HG03520 (cell line): ENCODE measurements at regions not wholly inside any gene's neighbourhood (a gene's known extent, or its start where the extent isn't known, plus 50 kb on each side); places are given as distances from the start of the nearest gene placed in this dataset.

Experiments
- ATAC-seq: cut with Tn5 transposase; IDR thresholded peaks from one replicate; pipeline ENCODE4 v1.9.1; 2021; ENCODE audit warnings: mild to moderate bottlenecking, moderate library complexity; ENCODE audit not compliant: unreplicated experiment

DNA sequence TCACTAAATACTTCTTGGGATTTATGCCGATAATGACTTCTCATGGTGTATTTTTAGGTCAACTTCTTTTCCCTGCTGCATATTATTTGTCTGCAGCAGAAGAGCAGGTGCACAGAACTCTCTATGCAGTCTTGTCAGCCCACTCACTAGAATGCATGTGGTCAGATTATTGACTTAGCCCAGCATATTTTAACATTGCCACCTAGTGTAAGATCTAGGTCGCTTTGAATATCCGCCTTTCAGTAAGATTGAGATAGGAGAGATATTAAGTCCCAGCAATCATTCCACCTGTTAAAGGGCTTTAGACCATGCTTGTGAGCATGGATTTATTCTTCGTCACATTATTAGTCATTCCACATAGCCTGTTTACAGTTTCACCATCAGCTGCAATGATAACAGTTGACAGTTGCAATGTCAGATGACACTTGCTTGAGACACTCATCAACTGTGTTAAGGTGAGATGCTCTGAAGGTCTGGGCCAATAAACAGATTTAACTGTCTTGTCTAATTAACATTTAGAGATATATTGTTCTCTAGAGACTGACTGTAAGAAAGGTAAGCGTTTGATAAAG lies 491.7 kb downstream of the ARL4A start:
- no peak for ATAC-seq

DNA sequence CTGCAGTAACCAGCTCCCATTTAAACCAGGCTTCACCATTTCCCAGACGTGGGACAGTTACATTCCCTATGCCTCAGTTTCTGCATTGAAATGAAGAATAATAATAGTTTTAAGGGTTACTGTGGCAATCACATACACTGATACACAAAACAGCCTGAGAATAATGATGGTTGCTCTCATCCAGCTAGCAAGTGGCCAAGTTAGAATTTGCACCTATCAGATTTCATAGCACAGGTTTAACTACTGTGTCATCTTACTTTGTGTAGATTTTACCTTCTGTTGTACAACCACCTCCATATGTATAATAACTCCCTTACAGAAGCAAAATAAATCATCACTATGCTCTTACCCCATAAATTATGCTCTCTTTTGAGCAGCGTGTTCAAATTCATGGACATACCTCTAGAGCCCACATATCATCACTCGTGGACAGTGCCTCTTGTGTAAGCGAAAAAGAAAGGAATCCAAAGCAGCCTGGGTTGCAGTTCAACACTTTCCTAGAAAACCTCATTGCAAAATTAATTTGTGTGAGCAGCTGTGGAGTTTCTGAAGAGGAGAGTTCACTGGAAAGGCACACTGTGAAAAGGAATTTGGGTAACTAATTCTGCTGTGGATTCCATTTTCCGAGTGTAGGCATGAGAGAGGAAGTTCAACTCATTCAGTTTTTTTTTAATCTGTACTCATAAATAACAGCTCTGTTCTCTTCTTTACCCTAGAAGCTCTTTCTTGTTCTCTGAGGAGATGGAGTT lies 492.5 kb downstream of the ARL4A start:
- no peak for ATAC-seq

DNA sequence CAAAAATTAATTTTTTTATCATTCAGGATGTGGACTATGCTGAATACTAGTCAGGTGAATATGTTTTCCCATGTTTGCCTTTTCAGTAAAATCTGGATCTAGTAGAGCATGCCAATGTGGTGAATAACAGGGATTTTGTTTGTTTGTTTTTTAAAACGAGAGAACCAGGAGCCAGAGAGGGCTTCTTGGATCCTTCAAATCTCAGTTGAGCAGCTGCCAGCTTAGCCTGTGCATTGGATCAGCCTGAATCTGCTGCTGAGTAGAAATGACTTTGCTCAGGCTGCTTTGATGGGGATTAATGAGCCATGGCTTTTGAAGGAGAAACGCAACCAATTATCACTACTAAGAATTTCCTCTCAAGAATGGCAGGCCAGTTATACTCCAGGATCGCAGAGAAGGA lies 493.8 kb downstream of the ARL4A start:
- no peak for ATAC-seq

DNA sequence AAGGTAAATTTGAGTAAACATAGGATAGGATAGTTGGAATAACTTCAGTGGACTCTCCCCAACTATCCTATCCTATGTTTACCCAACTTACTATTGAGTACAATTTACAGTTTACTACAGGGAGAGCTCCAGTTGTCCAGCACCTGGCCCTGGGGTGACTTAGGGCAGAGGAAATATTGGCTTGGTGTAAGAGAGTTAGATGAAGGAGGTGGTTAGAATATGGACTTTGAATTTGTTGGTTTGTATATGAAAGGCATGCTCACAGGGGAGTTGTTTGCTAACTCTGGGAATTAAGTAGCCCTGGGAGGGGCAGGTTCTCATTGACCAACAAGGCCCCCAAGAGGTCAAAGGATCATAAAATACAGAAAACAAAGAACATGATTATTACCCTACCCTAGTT lies 497.7 kb downstream of the ARL4A start:
- ATAC-seq, result no peak

DNA sequence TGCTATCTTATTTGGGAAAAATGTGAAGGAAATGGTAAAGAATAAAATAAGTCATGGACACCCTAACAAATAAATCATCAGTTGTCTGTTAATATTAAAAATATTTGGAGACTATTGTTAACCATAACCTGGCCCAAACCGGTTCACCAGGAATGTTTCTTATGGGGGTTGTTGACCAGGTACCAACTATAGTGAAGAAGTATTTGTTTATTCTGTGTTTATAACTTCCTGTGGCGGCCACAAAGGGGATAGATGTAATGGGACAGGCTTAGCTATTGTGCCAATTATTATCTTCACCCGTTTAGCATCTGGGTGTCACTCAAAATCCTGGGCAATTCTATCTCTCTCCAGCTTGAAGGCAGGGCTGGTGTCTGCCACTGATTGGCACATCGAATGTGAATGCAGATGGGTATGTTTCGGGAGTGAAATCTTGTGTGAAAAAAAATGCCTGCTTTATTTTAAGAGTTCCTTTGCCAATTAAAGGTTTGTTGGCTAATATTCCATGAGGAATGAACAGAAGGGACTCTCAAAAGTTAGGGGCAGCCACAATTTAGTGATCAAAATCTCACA lies 500.9 kb downstream of the ARL4A start:
- ATAC-seq, result no peak

DNA sequence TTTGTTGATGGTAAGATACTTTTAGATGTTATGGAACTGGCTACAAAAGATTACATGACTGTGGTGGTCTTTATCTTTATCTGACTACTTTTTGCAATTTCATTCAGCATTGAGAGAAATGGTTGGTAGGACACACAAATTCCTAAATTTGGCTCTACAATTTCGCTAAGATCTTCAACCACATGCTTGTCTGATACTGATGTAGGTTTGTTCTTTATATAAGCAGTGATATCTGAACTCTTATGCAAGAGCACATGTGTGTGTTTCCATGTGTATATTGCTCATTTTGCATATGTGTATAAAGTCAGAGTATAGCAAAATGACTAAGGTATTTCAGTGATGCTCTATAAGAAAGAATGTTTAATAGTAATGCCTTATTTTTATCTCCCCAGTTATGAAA lies 501.5 kb downstream of the ARL4A start:
- ATAC-seq, result no peak

DNA sequence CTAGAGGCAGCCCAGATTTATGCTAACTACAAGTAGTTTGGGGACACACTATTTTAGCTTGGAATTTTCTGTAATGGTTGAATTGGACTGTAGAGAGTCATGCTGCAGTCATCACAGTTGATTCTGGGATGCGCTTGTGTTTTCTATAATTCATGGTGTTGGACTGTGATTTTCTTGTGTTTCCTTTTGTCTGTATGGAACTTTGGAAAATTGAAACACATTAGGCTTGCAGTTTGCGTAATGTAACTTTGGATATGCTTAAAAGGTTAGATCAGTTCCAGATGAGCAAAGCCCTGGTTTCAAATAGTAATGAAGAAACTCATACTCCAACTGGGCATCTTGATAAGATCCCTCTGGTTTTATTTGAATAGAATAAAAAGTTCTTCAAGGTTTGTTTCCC lies 502.2 kb downstream of the ARL4A start:
- ATAC-seq, result no peak

DNA sequence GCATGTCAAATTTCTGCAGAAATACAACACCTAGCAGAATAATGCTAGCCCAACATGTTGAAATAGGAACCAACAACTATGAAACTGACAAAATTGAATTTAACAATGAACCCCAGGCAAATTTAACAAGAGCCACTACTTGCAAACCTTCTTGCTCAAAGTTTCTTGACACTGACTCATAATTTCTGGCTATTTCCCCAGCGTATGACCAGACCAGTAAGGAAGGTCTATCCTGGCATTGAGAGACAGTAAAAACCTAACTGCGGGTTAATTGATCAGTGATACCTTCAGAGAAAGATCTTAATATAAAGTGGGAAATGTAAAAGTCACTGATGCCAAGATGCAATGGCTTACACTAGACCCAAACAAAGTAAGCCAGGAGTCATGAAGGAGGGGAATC lies 510.1 kb downstream of the ARL4A start:
- ATAC-seq, result no peak

DNA sequence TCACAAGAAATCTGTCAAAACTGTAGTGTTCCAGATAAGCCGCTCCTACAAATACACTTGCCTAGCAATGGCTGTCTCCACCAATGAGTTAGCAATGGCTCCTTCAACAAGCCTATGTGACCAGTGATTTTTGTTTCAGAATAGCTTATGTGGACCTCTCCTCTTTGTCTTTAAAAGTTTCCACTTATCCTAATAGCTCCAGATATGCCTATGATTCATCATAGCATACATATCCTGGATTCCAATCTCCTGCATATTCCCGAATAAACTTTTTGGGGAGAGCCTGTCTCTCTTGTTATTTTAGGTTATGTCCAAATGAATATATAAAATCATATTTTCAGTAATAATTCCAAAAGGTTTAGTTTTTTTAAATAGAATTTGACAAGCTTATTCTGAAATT lies 510.6 kb downstream of the ARL4A start:
- no peak for ATAC-seq

DNA sequence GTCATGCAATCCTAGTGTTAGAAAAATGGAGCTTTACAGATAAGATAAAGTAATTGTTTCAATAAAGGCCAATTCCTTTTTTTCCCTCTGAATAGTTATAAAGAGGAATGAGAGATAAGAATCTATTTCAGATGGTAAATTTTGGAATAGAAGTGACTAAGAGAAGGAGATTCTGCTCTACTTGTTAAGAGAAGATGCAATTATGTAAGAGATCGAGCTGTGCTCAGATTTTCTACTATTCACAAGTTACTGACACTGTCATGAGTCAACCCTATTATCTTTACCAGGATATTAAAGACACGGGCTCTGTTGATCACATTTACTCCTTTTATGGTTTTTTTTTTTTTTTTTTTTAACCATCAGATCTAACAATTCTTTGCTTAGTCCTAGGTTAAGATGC lies 511.3 kb downstream of the ARL4A start:
- ATAC-seq, result no peak

DNA sequence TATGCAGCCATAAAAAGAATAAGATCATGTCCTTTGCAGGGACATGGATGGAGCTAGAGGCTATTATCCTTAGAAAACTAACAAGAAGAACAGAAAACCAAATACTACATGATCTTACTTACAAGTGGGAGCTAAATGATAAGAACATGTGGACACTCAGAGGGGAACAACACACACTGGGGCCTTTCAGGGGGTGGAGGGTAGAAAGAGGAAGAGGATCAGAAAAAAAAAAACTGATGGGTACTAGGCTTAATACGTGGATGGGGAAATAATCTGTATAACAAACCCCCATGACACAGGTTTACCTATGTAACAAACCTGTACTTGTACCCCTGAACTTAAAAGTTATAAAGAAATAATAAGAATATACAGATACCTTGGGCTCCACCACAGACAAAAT lies 514.2 kb downstream of the ARL4A start:
- ATAC-seq, result no peak

DNA sequence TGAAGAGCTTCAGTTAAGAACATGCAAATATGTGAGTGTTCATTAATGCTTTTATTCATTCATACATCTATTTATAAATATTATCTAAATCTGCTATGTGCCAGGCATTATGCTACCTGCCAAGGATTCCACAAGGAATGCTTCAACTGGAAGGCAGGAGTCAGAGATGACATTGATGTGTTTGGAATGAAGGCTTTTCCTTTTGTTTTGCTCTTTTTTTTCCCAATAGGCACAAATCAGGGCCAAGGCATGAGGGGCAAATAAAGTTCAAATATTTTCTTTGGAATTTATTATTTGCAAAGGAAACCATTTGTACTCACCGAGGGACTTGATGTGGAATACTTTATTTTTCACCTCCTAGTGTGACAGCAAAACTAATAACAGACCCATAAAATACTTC lies 530.3 kb downstream of the ARL4A start:
- no peak for ATAC-seq

DNA sequence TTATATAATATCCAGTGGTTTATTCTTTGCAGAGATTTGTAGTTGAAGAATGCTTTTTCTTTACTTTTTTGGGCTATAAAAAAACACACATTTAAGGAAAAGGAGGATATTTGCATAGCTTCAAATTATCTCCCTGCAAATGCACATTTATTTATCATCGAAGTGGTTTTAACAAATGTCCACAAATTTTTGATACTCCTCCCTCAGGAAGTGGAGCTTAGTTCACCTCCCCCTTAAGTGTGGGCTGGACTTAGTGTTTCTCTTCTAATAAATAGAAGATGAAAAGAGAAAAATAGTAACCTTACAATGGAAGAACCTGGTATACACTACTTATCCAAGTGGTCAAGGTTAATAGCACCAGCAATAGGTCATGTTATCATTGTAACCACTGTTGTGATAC lies 537.6 kb downstream of the ARL4A start:
- ATAC-seq, result no peak

DNA sequence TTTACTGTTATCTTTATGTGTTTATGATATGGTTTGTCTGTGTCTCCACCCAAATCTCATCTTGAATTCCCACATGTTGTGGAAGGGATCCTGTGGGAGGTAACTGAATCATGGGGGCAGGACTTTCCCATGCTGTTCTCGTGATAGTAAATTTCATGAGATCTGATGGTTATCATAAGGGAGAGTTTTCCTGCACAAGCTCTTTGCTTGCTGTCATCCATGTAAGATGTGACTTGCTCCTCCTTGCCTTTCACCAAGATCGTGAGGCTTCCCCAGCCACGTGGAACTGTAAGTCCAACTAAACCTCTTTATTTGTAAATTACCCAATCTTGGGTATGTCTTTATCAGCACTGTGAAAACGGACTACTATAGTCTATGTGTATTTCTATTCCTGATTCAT lies 539.0 kb downstream of the ARL4A start:
- no peak for ATAC-seq

DNA sequence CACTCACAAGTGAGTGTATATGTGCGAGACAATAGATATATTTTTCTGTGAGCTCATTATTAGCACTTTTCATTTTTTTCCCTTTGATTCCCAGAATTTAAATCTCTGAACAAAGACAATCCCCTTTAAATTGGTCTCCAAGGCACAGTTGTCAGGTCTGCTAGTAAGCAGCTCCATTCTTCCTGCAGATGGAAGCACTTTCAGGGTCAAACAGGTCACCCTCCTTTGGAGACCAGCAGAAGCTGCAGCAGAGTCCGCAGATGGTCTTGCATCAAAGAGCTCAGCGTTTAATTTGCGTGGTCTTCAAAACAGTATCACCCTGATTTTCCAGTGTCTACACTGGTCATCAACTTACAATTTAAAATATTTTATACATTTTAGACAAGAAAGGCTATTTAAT lies 543.8 kb downstream of the ARL4A start:
- no peak for ATAC-seq

DNA sequence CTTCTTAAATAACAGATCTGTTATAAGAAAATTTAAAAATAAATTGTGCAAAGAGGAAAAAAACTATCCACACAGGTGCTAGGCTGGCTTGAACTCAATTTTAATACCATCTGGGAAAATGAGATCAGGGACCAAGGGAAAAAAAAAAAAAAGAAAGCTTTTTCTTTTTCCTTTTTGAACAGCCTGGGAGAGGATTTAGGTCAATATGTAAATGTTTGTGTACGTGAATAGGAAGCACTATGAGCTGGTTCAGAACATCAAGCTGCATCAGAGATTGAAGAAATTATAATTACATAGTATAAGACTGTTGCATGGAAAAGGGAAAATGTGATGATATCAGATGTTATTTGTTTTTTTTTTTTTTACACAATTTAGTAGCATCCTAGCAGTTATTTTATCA lies 548.0 kb downstream of the ARL4A start:
- ATAC-seq, result no peak

DNA sequence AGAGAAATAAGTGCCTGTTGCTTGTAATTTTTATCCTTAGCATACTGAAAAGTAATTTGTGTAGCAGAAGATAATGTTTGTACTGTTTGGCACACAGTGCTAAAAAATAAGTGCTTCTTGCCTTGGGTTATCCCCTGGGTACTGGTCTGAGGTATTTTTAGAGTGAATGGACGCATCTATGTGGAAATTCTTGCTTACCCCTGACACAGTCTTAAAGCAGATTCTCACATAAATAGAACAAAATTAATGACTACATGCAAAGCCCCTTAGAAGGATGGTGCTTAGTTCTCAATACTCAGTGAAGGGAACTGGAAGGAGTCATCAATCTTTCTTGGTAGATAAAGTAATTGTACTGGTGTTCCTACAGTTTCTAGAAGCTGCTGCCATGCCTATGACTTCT lies 548.6 kb downstream of the ARL4A start:
- ATAC-seq, result no peak

DNA sequence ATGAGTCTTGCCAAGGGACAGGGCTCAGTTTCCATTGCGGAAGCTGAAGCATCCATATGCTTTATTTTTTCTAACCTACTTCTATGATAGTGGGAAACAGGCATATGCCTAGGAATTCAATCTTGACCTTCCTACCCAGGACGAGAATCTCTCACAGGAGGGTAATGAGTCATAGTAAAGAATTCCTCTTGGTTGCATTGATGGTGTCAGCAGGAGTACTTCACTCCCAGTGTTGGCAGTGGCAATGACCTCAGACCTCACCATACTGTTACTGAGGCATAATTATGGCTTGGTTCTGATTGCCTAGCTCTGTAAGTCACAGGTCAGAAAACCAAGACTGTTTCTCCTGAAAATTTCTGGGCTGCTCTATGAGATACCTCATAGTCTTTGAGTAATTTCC lies 552.9 kb downstream of the ARL4A start:
- no peak for ATAC-seq

DNA sequence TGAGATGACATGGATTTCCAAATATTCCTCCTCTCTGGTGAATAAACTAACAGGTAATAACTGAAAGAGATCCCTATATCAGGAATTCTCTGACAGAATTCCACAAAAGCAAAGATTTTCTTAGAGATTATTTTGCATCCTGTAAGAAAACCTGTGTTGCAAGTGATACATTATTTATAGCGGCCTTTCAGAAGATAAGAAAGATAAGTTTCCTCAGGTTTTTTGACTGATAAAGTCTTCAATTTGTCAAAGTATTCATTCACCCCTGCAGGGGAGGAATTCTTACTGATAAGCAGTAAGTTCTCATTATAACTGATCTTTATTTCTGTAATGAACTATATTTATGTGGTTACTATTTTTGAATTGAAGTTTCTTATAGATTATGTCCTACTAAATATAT lies 554.0 kb downstream of the ARL4A start:
- no peak for ATAC-seq

DNA sequence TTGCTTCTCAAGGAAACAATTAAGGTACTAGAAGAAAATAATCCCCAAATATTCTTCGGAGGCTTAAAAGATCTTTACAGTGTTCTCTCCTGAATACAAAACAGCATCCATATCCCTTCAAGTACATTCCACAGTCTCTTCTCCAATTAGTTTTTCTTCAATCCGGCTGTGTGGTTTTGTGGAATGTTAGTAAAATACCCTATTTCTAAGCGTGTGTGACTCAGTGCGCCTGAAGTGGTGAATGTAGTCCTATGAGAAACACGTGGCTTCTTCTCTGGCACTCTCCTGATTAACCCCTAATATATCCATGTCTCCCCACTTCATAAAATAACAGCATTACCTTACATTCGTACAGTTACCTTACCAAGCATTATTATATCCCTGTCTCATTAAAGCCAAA lies 570.2 kb downstream of the ARL4A start:
- ATAC-seq, result no peak

DNA sequence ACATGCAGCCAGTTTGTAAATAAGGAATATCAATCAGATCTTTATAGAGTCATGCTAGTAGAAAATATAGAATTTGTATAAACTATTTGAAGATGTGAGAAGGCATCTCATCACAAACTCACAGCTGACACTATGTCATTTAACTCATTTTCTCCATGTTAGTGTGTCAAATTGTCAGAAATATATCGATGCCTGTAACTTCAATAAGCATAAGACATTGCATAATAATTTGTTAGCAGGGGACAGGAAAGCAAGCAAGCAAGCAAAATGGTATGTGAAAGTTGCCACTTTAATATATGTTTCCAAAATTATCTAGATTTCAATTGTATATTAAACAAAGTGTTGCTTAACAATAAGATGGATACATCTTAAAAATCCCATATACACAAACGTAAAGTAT lies 571.0 kb downstream of the ARL4A start:
- ATAC-seq, result no peak

DNA sequence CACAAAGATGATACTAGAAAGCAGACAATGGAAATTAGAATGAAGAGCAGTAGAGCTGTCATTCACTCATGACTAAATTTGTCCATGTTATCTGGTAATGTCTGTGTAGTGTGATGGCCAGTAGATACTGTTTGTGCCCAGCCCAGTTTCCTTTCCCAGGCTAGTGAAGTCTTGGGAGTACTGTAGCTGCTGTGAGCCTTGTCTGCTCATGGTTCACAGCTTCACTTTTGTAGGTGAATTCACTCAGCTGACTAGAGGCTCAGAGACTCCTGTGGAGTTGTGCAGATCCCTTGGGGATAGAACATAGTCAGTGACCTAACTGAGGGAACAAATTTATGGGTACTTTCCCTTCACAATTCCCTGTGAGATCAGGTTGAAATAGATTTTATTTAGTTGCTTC lies 572.5 kb downstream of the ARL4A start:
- no peak for ATAC-seq
